NCI-H1048 (cell line): ENCODE measurements at regions not wholly inside any gene's neighbourhood (a gene's known extent, or its start where the extent isn't known, plus 50 kb on each side); places are given as distances from the start of the nearest gene placed in this dataset.

Experiments
- DNase-seq: peaks from one replicate; lab custom pipeline; 2025; lab: John Stamatoyannopoulos, UW

DNA sequence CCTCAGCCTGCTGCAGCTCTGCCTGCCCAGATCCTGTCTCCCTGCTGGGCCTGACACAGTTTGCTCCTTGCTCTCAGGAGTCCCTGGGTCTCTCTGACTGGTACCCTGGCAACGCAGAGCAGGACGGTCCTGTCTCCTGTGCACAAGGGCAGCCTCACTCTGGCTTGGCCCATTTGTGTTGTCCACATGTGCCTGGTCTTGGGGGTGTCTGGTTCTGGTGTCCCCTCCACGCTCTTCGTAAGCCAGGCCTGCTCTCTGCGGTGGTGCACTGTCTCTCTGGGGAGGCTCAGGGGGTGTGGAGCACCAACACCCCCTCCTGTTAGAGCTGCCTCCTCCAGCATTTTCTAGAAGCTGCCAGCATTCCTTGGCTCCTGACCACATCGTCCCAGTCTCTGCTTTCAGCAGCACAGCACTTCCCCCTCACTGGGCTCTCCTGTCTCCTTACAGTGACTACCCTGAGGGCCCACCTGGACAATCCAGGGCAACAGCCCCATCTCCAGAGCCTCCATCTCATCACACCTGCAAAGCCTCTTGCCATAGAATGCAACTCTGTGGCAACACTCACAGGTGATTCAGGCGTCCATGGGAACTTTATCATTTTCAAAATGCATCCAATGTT, 235.6 kb upstream of the HS6ST1 start:
- DNase-seq = no peak

DNA sequence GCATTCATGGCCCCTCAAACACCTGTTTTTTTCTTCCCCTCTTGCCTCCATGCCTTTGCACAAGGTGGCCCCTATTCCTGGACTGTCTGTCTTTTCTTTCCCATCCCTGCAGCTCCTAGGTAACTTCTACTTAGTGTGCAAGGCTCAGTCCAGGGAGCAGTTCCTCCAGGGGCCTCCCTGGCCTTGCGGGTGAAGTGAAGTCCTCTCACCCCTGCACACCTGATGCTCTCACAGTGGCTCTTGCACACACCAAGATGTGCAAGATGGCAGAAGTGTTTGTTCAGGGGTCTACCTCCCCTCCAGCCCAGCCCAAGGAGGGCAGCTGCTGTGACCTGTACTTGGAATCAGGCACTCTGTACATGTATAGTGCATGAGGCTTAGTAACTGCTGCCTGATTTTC, 236.8 kb upstream of the HS6ST1 start:
- DNase-seq = no peak

DNA sequence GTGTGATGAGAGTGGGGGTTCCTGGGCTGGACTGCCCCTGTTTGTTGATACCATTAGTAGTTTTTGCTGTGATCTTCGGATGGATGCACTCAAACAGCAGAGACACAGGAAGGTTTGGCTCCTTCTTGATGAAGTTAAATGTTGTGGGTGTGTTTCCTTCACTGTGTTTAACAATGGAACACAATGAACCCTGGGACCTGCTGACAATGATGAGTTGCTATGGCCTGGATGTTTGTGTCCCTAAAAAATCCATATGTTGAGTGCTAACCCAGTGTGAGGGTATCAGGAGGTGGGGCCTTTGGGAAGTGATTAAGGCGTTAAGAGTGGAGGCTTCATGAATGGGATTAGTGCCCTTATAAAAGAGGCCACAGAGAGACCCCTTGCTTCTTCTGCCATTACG, 237.4 kb upstream of the HS6ST1 start:
- DNase-seq = no peak

DNA sequence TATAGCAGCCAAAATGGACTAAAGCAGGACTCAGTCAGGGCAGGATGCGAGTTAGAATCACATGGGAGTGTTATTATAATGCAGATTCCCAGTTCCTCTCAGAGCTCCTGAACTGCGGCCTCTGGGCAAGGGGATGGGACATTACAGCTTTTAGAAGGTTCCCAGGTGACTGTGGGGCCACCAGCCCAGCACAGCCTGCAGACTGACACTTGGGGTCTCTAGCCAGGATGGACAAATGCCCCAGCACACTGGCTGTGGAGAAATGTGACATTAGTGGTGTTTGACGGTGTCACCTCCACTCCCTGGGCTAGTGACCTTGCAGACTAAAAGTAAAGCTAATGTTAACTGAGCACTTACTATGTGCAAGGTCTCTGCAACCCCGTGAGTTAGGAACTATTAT, 238.0 kb upstream of the HS6ST1 start:
- DNase-seq = no peak

DNA sequence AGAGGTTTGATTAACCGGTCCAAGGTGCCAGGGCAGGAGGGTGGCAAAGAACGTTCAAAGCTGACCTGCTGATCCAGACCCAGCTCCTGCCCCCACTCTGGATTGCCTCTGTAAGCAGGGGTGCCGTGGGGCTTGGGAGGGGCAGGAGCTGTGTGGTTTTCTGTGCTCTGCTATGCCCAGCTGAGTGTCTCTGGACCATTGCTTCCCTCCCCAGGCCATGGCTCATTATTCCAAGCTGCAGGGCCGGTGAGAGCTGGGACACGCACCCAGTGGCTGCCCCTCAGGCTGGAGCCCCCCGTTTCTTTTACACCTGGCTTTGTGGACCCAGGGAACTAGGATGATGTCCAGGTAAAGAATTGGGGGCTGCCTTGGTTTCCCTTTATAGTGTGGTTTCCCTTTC, 238.4 kb upstream of the HS6ST1 start:
- DNase-seq = no peak

DNA sequence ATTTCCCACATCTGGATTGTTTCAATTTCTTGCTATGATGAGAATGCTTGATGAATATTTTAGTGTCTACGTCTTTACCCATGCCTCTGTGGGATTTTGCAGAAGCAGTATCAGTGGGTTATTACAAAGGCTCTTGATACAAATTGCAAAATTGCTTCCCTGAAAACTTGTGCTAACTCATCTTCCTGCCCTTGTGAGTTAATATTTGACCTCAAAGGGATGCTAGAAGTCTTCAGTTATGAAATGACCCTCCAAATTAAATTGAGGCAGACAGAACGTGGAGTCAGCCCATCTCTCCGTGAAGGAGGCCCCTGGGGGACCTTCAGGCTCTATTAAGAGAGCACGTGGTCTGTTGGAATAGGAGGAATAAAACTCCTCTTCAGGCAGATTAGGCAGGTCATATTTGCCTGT, 239.2 kb upstream of the HS6ST1 start:
- no peak for DNase-seq

DNA sequence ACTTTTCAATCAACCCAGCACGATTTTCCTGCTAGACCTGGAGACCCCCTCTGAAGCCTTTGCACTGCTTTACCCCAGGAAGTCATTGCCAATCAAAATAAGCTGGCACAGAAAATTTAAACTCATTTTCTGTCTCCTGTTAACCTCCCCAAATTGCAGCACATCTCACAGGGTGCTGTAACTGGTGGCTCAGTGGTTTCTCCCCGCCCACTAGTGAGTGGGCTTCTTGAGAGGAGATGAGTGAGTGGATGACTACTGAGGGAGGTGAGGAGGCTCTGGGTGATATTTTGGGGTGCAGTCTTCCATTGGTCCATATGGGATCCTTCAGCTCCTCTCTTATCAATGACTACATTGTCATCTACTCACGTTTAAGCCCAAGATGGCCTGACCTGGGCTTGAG, 239.8 kb upstream of the HS6ST1 start:
- no peak for DNase-seq

DNA sequence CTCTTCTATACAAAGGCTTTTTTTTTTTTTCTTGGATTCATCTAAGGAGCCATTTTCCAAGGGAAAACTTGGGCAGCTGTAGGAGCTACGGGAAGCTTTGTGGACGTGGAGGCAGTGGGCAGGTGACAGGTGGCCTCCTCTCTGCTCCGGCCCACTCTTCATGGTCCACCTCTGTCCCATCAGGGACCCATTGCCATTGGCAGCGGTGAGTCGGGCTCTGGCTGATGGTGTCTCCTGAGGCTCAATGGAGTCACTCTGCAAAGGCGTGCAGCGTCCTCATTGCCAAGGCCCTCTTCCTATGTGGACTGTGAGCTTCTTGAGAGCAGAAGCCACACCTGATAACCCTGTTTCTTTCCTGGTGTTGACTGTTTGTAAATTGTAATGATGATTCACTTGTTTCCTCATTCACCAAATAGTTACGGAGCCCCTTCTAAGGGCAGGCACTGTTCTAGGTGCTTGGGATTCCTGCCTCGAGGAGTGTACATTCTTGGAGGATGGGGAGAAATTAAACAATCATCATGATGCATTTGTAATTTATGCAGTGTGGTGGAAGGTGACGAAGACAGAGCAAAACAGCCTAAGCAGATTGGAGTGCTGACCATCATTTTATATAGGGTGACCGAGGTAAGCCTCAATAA, 240.3 kb upstream of the HS6ST1 start:
- DNase-seq = no peak

DNA sequence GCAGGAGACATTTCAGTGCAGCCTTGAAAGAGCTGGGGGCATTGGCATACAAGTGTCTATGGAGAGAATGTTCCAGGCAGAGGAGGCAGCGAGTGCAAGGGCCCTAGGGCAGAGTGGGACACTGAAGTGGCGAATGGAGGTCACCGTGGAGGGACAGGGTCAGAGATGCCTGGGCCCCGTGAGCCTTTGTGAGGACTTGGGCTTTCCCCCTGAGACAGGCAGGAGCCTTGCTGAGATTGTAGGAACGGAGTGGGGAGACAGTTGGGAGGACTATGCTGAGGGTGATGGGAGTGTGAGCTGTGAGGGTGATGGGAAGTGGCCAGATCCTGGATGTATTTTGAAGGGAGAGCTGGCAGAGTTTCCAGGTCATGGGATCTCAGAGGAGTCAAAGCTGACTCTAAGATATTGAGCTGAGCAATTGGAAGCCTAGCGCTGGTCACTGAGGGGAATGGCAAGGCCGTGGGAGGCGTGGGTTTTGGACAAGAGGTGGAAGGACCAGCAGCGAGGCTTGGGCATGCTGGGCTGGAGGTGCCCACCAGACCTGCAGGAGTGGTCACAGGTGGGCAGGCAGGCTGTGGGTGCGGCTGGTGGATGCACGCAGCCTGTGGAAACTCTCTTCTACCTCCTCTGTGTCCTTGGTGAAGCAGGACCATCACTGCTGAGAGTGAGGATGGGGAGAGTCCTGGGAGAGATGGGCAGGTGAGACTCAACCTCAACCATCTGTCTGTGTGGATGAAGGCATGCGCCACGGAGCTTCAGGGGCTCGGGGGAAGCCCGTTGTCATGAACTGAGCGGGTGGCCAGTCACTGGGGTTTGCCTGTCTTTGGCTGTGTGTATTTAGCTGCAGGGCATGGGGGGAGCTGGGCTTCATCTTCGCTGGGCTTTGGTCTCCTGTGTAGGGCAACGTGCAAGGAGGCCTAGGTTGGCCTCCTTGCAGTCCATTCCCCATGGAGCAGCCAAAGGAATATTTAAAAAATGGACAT, 241.2 kb upstream of the HS6ST1 start:
- DNase-seq = no peak

DNA sequence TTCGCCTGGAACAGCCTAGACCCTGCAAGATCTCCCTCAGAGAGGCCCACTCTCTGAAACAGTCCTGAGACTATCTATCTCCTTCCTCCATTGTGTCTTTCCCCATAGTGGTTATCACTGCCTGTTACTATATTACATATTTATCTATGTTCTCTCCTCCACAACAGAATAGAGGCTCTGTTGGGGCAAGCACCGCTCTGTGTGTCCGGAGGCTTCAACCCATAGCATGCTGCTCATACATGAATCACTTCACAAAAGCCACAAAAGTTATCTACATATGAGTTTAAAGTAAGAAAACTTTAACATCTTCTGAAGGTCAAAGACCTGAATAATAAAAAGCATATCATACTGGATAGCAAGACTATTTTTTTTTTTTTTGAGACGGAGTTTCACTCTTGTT, 242.1 kb upstream of the HS6ST1 start:
- no peak for DNase-seq

DNA sequence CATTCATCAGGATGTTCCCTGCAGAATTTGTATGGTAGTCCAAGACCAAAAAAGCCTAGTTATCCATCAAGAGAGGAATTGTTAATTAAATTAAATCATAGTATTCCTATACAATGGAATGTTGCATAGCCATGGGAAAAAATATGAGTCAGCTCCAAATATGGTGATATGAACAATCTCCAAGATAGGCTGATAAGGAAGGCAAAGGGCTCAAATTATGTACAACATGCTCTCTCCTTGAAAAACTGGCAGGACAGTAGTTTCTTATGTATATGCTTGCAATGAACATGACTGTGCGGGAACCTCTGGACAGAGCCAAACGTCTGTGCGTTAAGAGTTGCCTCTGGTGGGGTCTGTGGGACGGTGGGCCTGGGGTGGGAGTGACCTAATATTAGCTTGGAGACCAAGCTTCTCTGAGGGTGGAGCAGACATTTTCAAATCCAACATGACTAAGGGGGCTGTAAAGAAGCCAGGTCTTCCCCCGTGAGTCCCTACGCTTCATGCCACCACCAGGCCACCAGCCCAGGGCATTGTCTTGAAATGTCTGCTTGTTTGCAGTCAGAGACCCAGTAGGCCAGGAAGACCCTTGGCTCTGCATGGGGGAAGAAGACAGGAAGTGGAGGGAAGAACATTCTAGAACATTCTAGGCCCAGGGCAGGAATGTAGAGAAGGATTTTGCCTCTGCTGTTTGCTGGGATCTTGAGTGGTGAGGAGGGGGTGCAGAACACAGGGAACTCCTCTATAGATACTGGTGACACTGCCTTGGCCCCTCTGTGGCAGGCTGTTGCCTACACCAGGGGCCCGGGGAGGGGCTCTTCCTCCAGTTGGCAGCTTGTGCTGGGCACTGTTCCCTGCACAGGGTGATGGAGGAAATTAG, 244.0 kb upstream of the HS6ST1 start:
- no peak for DNase-seq

DNA sequence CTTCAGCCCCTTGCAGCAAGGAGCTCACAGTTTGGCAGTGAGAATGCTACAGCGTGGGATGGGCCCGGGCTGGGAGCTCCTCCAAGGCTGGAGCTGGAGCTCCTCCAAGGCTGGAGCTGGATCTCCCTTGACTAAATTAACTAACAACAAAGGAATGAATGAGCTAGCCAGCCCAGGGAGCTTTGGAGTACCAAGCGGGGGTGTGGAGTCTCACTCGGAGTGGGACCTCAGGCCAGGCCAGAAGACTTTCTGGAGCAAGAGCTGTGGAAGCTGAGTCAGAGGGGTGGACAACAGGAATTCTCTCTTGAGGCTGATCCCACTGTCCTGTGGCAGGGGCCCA, 244.7 kb upstream of the HS6ST1 start:
- no peak for DNase-seq

DNA sequence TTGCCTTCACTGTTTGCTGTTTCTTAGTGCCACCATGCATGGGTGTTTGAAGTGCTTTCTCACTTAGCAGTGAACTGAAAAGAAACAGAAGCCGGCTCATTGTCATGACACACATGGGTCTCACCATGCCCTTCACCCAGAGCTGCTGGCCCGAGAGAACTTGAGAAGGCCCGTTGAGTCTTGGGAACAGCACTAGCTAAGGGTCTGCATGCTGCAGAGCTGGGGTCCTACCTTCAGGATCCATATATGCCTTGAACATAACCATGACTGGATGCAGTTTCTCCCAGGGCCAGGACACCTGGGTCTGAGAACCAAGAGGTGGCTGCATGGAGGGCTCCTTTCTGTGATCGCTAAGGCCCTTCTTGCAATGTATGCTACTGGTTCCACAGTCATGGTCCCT, 245.5 kb upstream of the HS6ST1 start:
- no peak for DNase-seq

DNA sequence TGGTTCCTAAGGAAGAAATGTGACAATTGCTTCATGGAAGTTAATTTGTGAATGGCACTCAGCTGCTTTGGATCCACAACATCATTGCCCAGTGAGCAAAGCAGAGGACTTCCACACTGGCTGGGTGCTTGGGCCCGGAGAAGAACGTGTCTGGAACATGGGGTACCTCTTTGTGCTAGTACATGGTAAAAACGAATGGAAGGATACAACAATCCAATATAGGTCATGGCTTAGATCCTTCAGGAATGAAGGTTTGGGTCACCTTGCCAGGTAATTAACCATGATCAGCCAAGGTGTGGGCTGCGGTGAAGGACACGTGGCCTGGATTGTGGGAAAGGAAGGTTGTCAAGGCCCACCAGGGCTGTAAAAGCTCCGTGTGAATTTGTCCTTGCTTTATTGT, 245.9 kb upstream of the HS6ST1 start:
- no peak for DNase-seq

DNA sequence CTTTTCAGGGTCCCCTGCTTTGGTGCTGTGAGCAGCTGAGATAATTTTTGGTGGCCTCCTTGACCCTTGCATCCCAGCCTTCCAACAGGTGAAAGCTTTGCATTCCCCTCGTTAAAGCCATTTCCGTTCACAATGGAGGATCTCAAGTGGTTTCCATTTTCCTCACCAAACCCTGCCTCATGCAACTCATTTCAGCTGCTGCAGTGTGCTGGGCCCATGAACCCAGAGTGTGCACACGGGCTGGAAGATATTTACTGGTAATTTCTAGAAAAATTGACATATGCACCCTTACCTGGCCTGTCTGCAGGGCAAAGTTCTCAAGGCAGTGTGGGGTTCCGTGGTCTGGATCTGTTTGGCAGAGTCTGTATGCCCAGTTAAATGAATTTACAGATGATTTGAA, 246.8 kb upstream of the HS6ST1 start:
- no peak for DNase-seq

DNA sequence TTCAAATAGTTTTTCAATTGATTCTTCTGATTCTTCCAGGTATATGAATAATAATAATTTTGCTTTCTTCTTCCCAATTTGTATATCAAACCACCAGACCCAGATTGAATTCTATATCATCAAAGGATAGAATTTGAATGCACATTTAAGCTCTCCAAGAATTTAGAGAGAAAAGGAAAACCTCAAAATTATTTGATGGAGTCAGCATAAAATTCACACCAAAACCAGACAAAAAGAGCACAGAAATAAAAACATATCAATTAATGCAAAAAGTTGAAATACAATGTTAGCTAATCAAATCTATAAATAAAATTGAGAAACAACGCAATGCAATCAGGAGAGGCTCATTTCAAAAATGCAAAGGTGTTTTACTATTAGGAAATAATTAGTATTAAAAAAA, 248.0 kb upstream of the HS6ST1 start:
- no peak for DNase-seq

DNA sequence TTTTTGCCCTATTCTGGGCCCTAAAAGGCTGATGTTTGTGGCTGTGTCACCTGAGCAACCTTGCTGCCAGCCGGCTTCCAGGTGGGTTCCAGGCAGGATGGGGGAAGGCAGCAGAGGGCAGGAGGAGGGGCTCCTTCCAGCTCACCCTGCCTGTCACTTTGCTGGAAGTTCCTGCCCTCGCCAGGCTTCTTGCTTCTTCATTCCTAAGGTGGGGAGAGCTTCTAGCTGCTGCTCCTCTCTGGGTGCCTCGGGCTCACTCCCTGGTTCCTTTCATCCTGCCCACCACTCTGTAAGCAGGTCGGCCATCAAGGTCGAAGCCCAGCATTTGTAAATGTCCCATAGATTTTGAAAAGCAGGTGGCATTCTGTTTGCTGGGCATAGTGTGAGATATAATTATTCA, 249.4 kb upstream of the HS6ST1 start:
- no peak for DNase-seq

DNA sequence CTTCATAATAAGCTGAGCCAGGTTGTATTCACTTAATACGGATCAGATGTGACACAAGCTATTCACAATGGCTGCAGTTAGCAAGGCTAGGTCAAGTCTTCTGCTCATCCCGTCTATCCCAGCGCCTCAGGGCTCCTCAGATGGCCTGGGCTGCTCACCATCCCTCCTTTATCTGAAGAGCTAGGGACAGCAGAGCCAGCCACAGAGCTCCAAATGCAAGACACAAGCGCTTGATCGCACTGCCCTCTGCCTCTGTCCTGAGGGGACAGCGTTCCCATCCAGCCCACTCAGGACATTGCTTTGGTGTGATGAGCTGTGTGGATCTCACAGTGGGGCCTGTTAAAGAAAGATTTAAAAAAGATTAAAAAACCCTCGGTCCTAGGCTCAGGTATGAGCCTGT, 254.4 kb upstream of the HS6ST1 start:
- DNase-seq = no peak

DNA sequence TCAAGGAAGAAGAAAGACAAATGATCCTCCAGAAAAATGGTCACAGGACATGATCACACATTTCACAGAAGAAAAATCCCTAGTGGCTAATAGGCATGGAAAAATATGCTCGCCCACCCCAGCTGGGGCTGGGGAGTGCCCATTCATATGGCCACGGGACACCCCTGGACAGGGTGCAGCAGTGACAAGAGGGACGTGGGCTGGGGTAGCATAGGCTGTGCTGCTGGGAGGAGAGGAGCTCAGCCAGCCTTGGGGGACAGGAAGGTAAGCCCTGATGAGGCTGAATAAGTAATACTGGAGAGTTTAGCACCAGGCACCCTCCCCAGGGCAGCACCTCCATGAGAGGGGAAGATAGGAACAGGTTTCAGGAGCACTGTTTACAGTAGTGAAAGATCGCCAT, 254.9 kb upstream of the HS6ST1 start:
- DNase-seq = no peak

DNA sequence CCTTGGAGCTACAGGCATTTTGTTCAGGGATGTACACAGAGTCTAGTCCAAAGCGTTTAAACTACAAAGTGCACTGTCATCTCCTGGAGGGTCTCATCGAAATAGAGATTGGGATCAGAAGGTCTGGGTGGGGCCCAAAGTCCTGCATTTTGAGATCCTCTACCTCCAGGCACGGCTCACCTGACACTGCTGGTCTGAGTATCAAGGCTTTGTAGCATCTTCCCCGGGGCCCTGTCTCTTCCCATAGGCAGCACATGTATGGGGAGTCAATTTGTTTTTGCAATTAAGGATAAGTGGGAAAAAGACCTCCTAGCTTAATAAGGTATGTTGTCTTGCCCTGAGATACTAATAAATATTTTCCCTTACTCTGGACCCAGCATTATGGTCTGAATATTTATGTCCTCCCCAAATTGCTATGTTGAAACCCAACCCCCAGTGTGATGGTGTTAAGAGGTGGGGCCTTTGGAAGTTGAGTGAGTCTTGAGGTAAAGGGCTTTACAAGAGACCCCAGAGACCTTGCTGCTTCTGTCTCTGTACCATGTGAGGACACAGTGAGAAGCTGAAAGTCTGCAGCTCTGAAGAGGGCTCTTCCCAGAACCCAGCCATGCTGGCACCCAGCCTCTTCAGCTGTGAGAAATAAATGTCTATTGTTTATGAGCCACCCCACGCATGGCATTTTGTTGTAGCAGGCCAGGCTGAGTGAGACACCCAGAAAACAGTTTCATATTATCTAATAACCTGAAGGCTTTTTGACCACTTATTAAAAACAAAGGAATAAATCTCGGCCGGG, 258.7 kb upstream of the HS6ST1 start:
- no peak for DNase-seq
